NCI-H2227 (cell line): ENCODE measurements at regions not wholly inside any gene's neighbourhood (a gene's known extent, or its start where the extent isn't known, plus 50 kb on each side); places are given as distances from the start of the nearest gene placed in this dataset.

Experiments
- DNase-seq: peaks from one replicate; lab custom pipeline; 2025; ENCODE audit not compliant: unreplicated experiment; lab: John Stamatoyannopoulos, UW

GRCh38 chr11:39145346-39145745, 2314.1 kb downstream of the LRRC4C start:
- no peak for DNase-seq

GRCh38 chr11:39144351-39145130, 2314.9 kb downstream of the LRRC4C start:
- DNase-seq: no peak

DNA sequence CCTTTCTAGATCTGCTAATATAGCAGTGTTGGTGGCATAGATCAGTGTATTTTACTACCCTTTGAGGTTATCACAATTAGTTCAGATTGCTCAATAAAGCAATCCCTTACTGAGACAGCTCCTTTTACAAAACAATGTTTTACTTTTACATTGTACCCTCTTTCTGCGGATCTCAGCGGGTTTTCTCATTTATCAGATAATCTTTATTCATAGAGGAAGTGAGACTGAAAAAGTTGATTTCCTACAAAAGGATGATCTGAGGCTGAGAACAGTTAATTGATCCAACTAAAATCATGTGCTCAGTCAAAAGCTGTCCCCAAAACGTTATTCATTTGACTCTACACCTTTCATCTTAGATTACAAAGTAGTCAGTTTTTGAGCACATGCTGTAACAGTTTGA, 2319.9 kb downstream of the LRRC4C start:
- no peak for DNase-seq

DNA sequence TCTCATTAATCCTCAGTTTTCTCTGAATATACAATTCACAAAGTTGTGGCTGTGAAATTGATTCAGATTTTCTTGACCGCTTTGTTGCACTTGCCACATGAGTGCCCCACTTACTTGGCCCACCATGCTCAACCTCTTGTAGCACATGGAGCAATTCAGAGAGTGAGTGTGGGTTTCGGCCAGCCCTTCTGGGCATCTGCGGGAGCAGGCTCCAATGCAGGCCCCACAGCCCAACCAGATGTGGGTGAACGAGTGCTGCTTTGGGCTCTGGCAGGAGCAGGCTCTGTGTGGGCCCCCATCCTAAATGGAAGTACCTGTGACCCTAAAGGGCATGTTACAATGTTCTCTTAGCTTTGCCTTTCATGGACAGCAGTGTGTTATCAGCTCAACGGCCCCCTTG, 2338.6 kb downstream of the LRRC4C start:
- no peak for DNase-seq

DNA sequence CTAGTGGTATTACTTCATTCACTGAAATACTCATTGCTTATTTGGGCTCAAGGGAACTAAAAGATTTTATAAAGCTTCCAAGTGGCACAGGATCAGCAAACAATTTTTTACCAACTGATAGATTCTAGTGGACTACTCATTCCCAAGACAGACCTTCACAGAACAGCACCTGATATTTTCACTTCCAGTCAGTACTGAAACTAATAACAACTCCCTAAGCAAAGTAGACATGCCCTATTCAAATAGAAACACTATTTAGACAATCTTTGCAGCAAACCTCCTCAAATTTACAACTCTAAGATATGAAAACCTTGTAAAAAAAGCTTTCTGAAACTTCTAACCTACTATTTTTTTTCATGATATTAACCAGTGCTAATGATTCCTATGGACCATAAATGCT, 2345.8 kb downstream of the LRRC4C start:
- DNase-seq: no peak

DNA sequence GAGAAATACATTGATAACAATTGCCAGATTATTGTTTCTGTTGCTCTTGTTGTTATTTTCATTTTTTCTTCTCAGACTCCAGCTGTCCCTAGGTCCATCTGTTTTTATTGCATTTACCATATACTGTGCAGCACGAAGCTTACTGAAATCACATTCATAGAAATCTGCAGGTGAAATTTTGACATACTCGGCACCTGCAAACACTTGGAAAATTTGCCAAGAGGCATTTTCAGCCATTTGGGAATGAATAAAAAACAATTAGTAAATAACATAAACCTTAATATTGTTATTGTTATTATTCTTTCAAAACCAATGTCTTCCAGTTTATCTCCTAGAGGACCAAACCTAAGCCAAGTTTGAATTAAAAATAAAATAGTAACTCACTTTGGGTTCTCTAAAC, 2357.2 kb downstream of the LRRC4C start:
- no peak for DNase-seq

DNA sequence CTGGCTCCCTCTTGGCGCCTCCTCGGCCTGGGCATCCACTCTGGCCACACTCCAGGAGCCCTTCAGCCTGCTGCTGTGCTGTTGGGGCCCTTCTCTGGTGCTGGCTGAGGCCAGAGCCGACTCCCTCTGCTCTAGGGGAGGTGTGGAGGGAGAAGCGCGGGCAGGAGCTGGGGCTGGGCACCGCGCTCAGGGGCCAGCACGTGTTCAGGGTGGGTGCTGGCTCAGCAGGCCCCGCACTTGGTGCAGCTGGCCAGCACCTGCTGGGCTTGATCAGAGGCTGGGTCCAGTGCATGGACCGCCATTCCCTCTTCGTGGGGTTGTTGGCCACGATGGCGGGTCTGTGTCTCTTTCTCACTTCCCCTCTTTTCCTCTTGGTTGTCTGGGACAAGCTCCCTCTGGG, 2381.0 kb downstream of the LRRC4C start:
- DNase-seq: no peak

- DNase-seq: no peak
These were observed 2421.8 kb downstream of the LRRC4C start for GRCh38 chr11:39037611-39038010.

GRCh38 chr11:39036021-39036420, 2423.4 kb downstream of the LRRC4C start:
- no peak for DNase-seq

DNA sequence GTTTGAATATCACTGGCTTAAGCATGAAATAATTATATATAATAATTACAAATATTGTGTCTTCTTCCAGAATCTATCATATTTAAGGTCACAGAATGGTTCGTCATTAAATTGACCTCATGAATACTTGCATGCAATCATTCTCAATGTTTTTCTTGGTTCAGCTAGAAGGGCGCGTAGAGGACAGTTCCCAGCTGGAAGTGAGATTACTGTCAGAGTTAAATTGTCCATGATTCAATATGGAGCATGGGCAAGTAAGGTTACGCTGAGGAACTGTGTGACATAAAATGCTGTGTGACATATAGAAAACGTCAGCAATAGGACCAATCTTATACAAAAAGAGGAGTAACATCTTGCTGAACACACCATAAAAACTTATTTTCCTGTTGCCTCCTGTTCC, 2423.5 kb upstream of the RAG2 start:
- DNase-seq: no peak

- DNase-seq: no peak
These were observed 2413.8 kb upstream of the RAG2 start for GRCh38 chr11:39011797-39012196.

- no peak for DNase-seq
These were observed 2392.8 kb upstream of the RAG2 start for GRCh38 chr11:38990841-38991240.

GRCh38 chr11:38990139-38990538, 2392.1 kb upstream of the RAG2 start:
- DNase-seq: no peak

GRCh38 chr11:38988908-38989307, 2390.9 kb upstream of the RAG2 start:
- DNase-seq: no peak

DNA sequence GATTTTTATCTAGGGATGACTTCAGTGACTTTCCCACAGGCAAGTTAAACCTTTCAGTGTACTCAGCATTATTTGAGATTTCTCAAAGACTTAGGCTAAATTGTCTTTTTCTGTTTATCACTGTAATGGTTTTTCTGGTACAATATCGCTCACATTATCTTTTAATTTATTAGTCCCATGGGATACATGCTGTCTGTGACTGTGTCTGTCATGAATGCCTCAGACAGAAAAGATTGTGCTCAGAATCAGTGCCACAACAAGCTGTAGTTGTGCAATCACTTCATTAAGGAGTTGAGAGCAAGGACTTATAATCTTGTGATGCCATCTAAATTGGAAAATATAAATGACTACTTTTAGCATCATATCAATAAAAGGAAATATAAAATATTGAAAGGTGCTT, 2374.2 kb upstream of the RAG2 start:
- no peak for DNase-seq

- no peak for DNase-seq
These were observed 2373.1 kb upstream of the RAG2 start for GRCh38 chr11:38971141-38971540.

GRCh38 chr11:38968951-38969350, 2370.9 kb upstream of the RAG2 start:
- no peak for DNase-seq

- DNase-seq: no peak
These were observed 2354.7 kb upstream of the RAG2 start for GRCh38 chr11:38952698-38953097.

DNA sequence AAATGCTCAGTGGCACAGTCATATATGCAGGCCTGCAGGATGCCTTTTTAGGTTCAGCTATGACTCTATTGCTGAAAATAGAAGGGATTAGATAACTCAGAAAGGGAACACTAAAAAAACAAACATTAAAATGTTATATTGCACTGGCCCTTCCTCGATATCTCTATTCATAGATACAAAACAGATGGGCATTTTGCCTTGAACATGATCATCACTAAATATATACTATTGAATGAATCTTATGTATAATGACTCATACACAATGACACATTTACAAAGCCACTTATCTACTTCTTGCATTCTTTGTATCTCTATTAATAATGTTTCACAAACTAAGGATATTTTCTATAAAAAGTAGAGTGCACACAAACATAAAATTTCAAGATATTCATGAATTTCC, 2352.8 kb upstream of the RAG2 start:
- DNase-seq: no peak

DNA sequence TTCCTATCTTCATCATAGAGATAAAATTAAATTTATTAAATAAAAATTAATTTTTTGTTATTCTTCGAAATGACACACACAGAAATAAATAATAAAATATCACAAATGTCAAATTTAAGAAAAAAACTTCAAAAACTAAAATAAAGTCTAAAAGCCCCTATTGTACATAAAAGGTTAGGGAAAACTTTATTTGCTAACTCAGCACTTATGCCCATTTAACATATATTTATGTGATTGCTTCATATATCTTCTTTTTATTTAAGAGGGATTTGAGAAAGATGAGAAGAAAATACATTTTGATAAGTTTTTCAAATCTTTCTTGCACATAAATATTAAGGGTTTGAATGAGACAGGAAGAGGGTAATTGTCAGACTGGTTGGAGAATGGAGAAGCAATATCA, 2350.4 kb upstream of the RAG2 start:
- DNase-seq: no peak

DNA sequence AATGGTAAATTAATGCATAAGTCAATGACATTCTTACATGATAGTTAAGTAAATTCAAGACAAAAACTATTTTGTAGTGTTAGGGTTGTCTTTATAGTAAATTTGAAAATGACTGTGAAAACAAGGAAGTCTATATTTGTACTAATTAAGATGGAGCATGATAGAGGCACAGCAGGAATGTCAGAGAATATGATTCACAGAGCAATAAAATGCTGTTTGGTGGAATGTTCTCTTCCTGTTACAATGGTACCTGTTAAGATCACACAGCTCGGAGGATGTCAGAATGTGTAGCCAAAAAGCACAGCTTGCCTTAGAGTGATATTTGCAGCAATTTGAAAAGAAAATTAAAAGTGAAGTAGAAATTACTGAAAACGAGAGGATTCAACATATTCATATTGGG, 2339.7 kb upstream of the RAG2 start:
- no peak for DNase-seq

DNA sequence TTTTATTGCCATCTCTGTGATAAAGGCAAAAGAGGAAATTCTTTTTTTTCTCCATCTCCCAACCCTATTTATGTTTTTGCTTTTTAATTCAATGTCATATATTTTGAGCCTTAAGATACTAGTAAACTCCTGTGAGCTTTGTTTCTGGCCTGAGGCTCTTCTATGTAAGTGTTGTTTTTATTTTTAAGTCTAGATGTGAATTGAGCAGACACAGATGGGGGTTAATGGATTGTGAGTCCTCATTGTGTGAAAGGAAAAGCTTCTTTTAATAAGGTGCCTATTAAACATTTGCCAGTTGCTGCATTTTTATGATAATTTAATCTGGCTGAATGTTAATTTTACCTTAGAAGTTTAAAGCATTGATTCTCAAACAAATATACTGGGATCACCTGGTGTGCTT, 2337.9 kb upstream of the RAG2 start:
- DNase-seq: no peak

GRCh38 chr11:38927993-38928392, 2330.0 kb upstream of the RAG2 start:
- no peak for DNase-seq
